ENCODE measurements at regions not wholly inside any gene's neighbourhood (a gene's known extent, or its start where the extent isn't known, plus 50 kb on each side); places are given as distances from the start of the nearest gene placed in this dataset.

- Histone ChIP-seq H2AFZ (replicated peaks; ENCODE audit: low read length, poor library complexity) (no peak overlapping the region), H4K20me1 (ENCODE audit: insufficient read depth, low read length) (no peaks in the 10 kb centered on the region), H3K9me1 (ENCODE audit: insufficient read depth, low read length) (no peaks in the 10 kb centered on the region), H2BK20ac (ENCODE audit: low read depth, low read length) (no peak overlapping the region), H3K27ac (ENCODE audit: insufficient read depth, low read length) (no peak overlapping the region), H2BK120ac (ENCODE audit: low read depth, low read length) (no peak overlapping the region), H2BK5ac (ENCODE audit: low read depth, low read length, poor library complexity, severe bottlenecking) (no peak overlapping the region), H3K79me1 (ENCODE audit: low read depth in 1 of 2, low read length in 2 of 2) (no peaks in the 10 kb centered on the region), H4K91ac (ENCODE audit: insufficient read depth, low read depth, low read length) (no peak overlapping the region), H3K9me3 (ENCODE audit: control insufficient read depth, insufficient read depth, low read length) (no peaks in the 10 kb centered on the region; the same call in 1 of the 2 replicates), H3K27me3 (ENCODE audit: control insufficient read depth, insufficient read depth, low read length) (no peaks in the 10 kb centered on the region), H3K36me3 (ENCODE audit: control insufficient read depth, insufficient read depth, low read length) (no peaks in the 10 kb centered on the region), H3K4me2 (ENCODE audit: low read depth, low read length) (no peak overlapping the region), H2AK9ac (replicated peaks; ENCODE audit: low read depth, low read length, poor library complexity) (no peak overlapping the region), H3K4me3 (ENCODE audit: insufficient read depth, low read depth, low read length) (no peak overlapping the region), H4K5ac (ENCODE audit: low read depth, low read length) (no peak overlapping the region), H3K9ac (ENCODE audit: low read depth, low read length) (no peak overlapping the region), H3K18ac (ENCODE audit: low read depth, low read length) (no peak overlapping the region), H2BK15ac (ENCODE audit: low read depth, low read length) (no peak overlapping the region), H3K4ac (ENCODE audit: low read depth, low read length) (no peak overlapping the region), H3K56ac (ENCODE audit: extremely low read depth, insufficient read depth, low read length) (no peak overlapping the region), H3K23ac (ENCODE audit: low read depth, low read length) (no peak overlapping the region), H2AK5ac (ENCODE audit: low read depth, low read length) (no peak overlapping the region), H3K4me1 (ENCODE audit: control insufficient read depth, insufficient read depth, low read length) (no peaks in the 10 kb centered on the region), H4K8ac (ENCODE audit: low read depth in 2 of 2, low read length in 2 of 2) (no peak overlapping the region), H3K14ac (replicated peaks; ENCODE audit: low read depth, low read length) (no peak overlapping the region)
- in situ Hi-C loops (cut with MboI; ENCODE audit: low sequenced_read_pairs) = no loop called here
- POLR2A ChIA-PET (ENCODE audit: unreplicated experiment) = no interaction called here
- CTCF ChIA-PET = no interaction called here
- ATAC-seq (ENCODE audit: low read depth) (no peak), DNase-seq (no peak)
- BruUV-seq (replicated peaks) = no TSS peak
- dilution Hi-C loops (cut with HindIII; ENCODE audit: low sequenced_read_pairs, unreplicated experiment) = no loop called here
- no CpG with 5 or more reads among the region's 1 CpG for WGBS, 2 experiments (ENCODE audit: extremely low coverage in 2 of 2, insufficient read length in 1 of 2)
- intact Hi-C loops (cut with micrococcal nuclease) = no loop called here
- no peak for TF ChIP-seq MAZ (IDR thresholded peaks at IDR 0.05; ENCODE audit: borderline replicate concordance, low read depth, low read length)
- no peak for TF ChIP-seq POLR2A (IDR thresholded peaks at IDR 0.05; ENCODE audit: low read depth, low read length)
- TF ChIP-seq MAFK (IDR thresholded peaks at IDR 0.05; ENCODE audit: low read depth, low read length) = no peak
- no peak for TF ChIP-seq RCOR1 (IDR thresholded peaks at IDR 0.05; ENCODE audit: insufficient replicate concordance, low read length)
- no peak for TF ChIP-seq BHLHE40 (IDR thresholded peaks at IDR 0.05; ENCODE audit: low read depth, low read length)
- TF ChIP-seq NFE2L2 (IDR thresholded peaks at IDR 0.05; ENCODE audit: low read depth, low read length) = no peak
- TF ChIP-seq ELK1 (IDR thresholded peaks at IDR 0.05; ENCODE audit: borderline replicate concordance, low read depth, low read length) = no peak
- TF ChIP-seq FOS (IDR thresholded peaks at IDR 0.05; ENCODE audit: low read depth, low read length) = no peak
- no peak for TF ChIP-seq SMC3 (IDR thresholded peaks at IDR 0.05; ENCODE audit: low read depth, low read length)
- no peak for TF ChIP-seq CHD1 (IDR thresholded peaks at IDR 0.05; ENCODE audit: low read depth, low read length)
- no peak for TF ChIP-seq RFX5 (IDR thresholded peaks at IDR 0.05; ENCODE audit: low read depth, low read length)
- TF ChIP-seq CTCF (conservative IDR thresholded peaks at IDR 0.05; ENCODE audit: low read depth, low read length) = no peak
- TF ChIP-seq CEBPB (IDR thresholded peaks at IDR 0.05; ENCODE audit: low read depth, low read length) = no peak
- no peak for TF ChIP-seq RAD21 (IDR thresholded peaks at IDR 0.05; ENCODE audit: low read length)
- TF ChIP-seq USF2 (IDR thresholded peaks at IDR 0.05; ENCODE audit: low read depth, low read length) = no peak
- no peak for TF ChIP-seq MXI1 (IDR thresholded peaks at IDR 0.05; ENCODE audit: borderline replicate concordance, low read depth, low read length)
Observed at GRCh38 chr7:145599376-145599775, 517.2 kb upstream of the CNTNAP2 start.

Measured in IMR-90 (cell line).